Central memory CD8-positive, alpha-beta T cell (primary cell): ENCODE measurements at regions not wholly inside any gene's neighbourhood (a gene's known extent, or its start where the extent isn't known, plus 50 kb on each side); places are given as distances from the start of the nearest gene placed in this dataset.
"Not testable (repeated sequence)": the region's sequence is repeated elsewhere in the genome, so short reads cannot be mapped to it uniquely, and the experiment has no call there.

Experiments
- ATAC-seq: fragments of 150-1000 bp; cut with Tn5 transposase; replicated peaks from 2 replicates; pipeline ENCODE4 v1.10.0; 2022; ENCODE audit warnings: mild to moderate bottlenecking, moderate FRiP score, moderate number of reproducible peaks; ENCODE audit not compliant: poor library complexity, severe bottlenecking; ENCODE audit errors: extremely low read depth
- DNase-seq, 2 donors: peaks; one replicate each; pipeline ENCODE4 v3.0.0; 2021; ENCODE audit warnings: low spot score in 2 of 2
- H3K27ac Mint-ChIP-seq: one replicate; pipeline ENCODE4 v1.8.0; 2022; ENCODE audit warnings: low read depth, mild to moderate bottlenecking, moderate library complexity, mixed read lengths
- H3K27me3 Mint-ChIP-seq: one replicate; pipeline ENCODE4 v1.8.0; 2022; ENCODE audit warnings: mixed read lengths
- H3K36me3 Mint-ChIP-seq: one replicate; pipeline ENCODE4 v1.8.0; 2022; ENCODE audit warnings: mild to moderate bottlenecking, moderate library complexity, mixed read lengths; ENCODE audit not compliant: insufficient read depth
- H3K4me1 Mint-ChIP-seq: one replicate; pipeline ENCODE4 v1.8.0; 2022; ENCODE audit warnings: mixed read lengths
- H3K4me3 Mint-ChIP-seq: one replicate; pipeline ENCODE4 v1.8.0; 2022; ENCODE audit warnings: mild to moderate bottlenecking, moderate library complexity, mixed read lengths
- H3K9me3 Mint-ChIP-seq: one replicate; pipeline ENCODE4 v1.8.0; 2022; ENCODE audit warnings: mixed read lengths

DNA sequence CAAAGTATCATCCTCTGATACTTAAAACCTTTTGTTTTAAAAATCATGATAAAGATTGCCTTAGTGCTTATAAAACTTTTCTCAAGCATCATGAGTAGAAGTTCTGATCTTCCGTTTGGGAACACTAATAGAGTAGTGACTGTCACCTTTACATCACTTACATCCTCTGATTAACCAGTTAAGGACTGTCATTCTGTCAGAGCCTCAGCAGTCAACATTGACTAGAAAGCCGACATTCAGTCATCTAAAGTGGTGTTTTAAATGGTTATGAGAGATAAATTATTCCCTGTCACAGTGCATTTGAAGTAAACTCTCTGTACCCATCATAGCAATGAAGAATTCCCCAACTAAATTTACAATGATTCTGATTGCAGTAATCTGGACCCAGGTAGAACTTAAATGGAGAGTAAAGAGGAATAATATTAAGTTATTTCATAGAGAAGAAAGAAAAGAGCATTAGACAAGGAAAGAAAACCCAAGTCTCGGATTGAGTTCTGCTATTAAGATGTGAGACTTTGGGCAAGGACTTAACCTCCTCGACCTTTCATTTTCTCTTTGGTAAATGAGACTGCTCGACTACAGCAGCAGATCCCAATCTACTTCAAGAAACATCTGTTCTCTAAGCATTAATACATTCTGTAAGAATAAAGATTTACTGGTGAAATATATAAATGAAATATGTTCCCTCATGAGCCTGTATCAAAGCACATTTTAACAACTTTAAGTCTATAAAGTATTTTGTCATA lies 563.9 kb upstream of the LMO3 start:
- Mint-ChIP-seq H3K27ac (no peak overlapping the region), H3K4me1 (no peaks in the 10 kb centered on the region), H3K27me3 (no peaks in the 10 kb centered on the region), H3K9me3 (peaks cover 11% of the 10 kb centered on the region), H3K4me3 (no peak overlapping the region), H3K36me3 (no peaks in the 10 kb centered on the region)
- ATAC-seq = no peak
- DNase-seq = no peak

DNA sequence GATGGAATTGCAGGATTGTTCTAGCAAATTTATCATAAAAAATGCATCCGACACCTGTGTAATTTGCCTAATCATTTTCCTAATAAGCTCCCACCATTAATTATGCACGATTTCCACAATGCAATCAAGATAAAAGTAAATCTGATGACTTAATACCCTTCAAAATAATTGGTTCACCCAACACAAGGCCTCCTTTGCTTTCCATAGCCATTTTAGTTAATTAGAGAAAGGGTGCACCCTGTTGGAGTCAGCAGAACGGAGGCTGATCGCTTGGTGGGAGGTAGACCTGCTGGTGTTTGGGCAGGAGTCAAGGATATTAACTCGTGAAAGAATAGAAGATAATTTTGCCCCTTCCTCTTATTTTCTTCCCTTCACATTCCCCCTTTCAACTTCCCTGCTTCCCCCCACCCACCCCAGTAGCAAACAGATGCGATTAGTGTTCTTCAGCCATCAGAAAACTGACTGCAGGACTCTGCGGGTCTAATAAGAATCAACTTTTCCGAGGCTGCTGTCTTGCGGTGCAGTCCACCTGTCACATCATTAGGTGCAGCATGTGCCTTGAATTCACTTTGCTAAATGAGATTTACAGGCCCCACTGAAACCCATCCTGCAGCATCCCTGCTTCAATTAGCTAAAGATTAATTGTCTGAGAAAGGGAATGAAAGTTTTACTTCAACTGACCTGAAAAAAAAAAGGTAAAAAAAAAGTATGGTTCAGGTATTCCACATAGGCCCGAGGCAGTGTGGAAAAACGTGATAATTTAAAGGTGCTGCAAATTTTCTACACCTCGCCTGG lies 553.7 kb upstream of the LMO3 start:
- H3K36me3 Mint-ChIP-seq = no peaks in the 10 kb centered on the region
- no peaks in the 10 kb centered on the region for H3K4me1 Mint-ChIP-seq
- H3K9me3 Mint-ChIP-seq = peaks cover 13% of the 10 kb centered on the region
- ATAC-seq (no peak), DNase-seq (no peak)
- no peak overlapping the region for H3K4me3 Mint-ChIP-seq
- H3K27me3 Mint-ChIP-seq = no peaks in the 10 kb centered on the region
- no peak overlapping the region for H3K27ac Mint-ChIP-seq

DNA sequence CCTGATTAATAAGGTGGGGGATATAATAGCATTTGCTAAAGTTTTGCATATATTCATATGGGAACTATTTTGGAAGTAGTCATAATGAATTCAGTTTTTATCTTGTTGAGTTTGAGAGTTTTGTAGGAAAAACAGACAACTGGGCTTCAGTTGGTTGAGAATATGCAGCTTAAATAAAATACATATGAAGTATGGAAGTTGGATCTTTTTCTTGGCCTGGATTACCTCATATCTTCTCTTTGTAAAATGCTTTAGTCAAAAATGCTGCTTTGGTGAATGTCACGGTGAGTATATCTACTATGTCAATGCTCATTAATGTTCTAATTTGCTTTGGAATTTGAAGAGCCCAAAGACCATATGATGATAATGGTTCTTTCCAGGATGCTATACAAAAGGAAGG lies 552.2 kb upstream of the LMO3 start:
- Mint-ChIP-seq H3K4me3 (no peak overlapping the region), H3K4me1 (no peaks in the 10 kb centered on the region), H3K27me3 (no peaks in the 10 kb centered on the region), H3K36me3 (no peaks in the 10 kb centered on the region), H3K9me3 (peaks cover 13% of the 10 kb centered on the region), H3K27ac (no peak overlapping the region)
- DNase-seq (no peak), ATAC-seq (no peak)

DNA sequence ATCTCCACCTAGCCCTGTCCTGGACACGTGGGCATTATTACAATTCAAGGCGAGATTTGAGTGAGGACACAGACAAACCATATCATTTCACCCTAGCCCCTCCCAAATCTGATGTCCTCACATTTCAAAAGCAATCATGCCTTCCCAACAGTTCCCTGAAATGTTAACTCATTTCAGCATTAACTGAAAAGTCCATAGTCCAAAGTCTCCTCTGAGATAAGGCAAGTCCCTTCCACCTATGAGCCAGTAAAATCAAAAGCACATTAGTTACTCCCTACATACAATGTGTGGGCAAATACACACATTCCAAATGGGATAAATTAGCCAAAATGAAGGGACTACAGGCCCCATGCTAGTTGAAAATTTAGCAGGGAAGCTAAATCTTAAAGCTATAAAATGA lies 546.0 kb upstream of the LMO3 start:
- no peaks in the 10 kb centered on the region for H3K36me3 Mint-ChIP-seq
- H3K9me3 Mint-ChIP-seq = peaks cover 14% of the 10 kb centered on the region
- no peak overlapping the region for H3K4me3 Mint-ChIP-seq
- no peak for DNase-seq
- ATAC-seq = no peak
- H3K27ac Mint-ChIP-seq = no peak overlapping the region
- no peaks in the 10 kb centered on the region for H3K27me3 Mint-ChIP-seq
- no peaks in the 10 kb centered on the region for H3K4me1 Mint-ChIP-seq

DNA sequence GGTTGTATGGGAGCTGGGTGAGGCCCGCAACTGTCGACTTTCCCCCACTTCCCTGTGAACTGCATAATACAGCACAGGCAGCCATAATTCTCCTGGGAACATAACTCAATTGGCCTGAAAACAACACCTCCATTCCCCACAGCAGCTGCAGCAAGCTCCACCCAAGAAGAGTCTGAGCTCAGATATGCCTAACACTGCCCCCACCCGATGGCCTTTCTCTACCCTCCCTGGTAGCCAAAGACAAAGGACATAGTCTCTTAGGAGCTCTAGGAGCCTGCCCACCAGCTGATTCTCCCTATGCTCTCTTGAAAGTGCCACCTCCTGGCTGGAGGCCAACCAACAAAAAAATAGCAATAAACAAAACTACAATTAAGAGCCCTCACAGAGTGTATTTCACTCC lies 542.7 kb upstream of the LMO3 start:
- Mint-ChIP-seq H3K27ac (no peak overlapping the region), H3K36me3 (no peaks in the 10 kb centered on the region), H3K9me3 (peaks cover 14% of the 10 kb centered on the region)

DNA sequence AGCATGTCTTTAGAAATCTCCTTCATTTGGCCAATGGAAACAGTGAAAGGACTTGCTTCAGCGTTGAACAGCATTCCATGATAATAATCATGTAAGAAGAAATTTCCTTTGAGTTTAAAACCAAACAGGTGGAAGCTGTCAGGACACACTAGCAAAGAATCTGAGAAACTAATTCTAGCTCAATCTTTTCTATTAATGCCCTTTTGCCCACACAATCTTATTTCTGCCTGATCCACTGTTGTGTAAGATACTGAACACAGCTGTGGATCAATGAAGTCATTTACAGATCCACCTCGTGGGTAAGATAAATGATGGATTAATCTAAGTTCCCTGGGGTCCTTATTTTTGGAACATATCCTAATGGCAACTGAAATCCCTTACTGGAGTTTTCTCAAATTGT lies 536.9 kb upstream of the LMO3 start:
- Mint-ChIP-seq H3K36me3 (no peaks in the 10 kb centered on the region), H3K4me3 (no peak overlapping the region), H3K4me1 (no peaks in the 10 kb centered on the region), H3K9me3 (peaks cover 21% of the 10 kb centered on the region), H3K27me3 (no peaks in the 10 kb centered on the region), H3K27ac (no peak overlapping the region)
- ATAC-seq = no peak
- no peak for DNase-seq

More for the DNA sequence above, 542.7 kb upstream of the LMO3 start:
- ATAC-seq (no peak), DNase-seq (no peak)
- H3K4me3 Mint-ChIP-seq = no peak overlapping the region
- H3K4me1 Mint-ChIP-seq = no peaks in the 10 kb centered on the region
- no peaks in the 10 kb centered on the region for H3K27me3 Mint-ChIP-seq

DNA sequence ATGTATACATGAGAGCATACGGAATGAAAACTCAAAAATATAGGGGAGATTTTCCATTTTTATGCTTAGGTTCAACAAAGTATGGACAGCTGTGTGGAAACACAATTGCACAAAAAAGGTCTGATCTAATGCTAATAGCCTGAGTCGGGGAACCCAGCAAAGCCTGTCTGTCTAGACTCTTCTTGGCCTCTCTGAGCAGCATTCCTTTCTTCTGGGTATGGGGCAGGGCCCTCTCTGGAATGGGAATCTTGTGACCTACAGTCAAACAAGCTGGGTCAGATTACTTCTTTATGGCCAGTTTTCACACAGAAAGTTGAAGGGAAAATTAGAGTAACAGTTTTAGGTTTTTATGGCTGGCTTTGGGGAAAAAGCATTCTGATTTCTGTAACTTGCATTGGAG lies 534.0 kb upstream of the LMO3 start:
- DNase-seq (no peak), ATAC-seq (no peak)
- Mint-ChIP-seq H3K9me3 (peaks cover 22% of the 10 kb centered on the region), H3K27me3 (no peaks in the 10 kb centered on the region), H3K27ac (no peak overlapping the region), H3K4me1 (no peaks in the 10 kb centered on the region), H3K4me3 (no peak overlapping the region), H3K36me3 (no peaks in the 10 kb centered on the region)

DNA sequence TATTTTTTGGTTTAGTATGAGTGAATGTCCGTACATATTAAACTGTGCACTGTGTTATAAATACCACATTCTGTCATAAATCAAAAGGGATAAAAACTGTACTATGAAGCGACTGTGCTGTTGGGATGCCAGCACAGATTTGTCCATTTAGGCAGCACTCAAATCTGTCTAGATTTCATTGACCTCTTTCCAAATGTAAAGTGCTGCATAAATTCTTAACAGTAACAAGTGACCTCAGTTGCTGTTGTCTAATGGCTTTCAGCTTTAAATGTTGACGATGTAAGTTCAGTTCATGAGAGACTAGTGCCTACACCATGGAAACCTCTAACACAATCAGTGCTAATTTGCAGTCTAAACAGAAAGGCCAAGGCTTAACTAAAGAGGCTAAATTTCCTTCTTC lies 531.4 kb upstream of the LMO3 start:
- H3K27ac Mint-ChIP-seq = no peak overlapping the region
- H3K36me3 Mint-ChIP-seq = no peaks in the 10 kb centered on the region
- ATAC-seq (no peak), DNase-seq (no peak)
- H3K4me1 Mint-ChIP-seq = no peaks in the 10 kb centered on the region
- H3K9me3 Mint-ChIP-seq = peaks cover 28% of the 10 kb centered on the region
- no peaks in the 10 kb centered on the region for H3K27me3 Mint-ChIP-seq
- H3K4me3 Mint-ChIP-seq = no peak overlapping the region

DNA sequence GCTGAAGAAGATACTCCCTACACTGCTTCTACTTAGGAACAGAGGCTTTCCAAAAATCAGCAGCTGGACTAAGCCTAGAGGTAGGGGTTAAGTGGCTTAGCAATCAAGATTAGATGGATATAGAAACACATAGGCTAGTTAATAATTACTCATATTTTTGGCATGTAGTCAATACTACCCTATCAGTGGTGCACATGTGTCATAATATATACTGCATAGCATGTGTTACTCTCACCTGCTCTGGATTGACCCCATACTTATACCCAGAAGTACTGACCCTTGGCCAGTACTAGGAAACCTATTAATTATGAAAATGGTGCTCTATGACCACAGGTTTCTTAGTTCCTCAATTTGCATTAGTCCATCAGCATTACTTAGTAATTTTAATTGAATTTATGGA lies 528.4 kb upstream of the LMO3 start:
- Mint-ChIP-seq H3K9me3 (peaks cover 9% of the 10 kb centered on the region), H3K4me3 (no peak overlapping the region), H3K27me3 (no peaks in the 10 kb centered on the region), H3K36me3 (no peaks in the 10 kb centered on the region), H3K4me1 (no peaks in the 10 kb centered on the region), H3K27ac (no peak overlapping the region)
- ATAC-seq (no peak), DNase-seq (no peak)

DNA sequence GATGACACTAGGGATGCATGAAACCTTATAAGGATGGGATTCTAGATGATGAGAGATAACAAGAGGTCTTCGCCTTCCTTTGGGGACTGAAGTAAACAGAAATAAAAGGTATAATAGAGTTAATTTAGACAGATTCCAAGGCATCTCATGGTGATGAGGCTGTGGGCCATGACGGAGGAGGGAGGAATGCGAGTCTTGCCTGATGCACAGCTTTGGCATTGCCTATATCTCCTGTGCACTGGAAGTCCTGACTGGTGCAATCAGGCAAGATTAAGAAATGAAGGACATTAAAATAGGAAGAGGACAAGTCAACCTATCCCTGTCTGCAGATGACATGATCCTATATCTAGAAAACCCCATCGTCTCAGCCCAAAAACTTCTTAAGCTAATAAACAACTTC lies 526.4 kb upstream of the LMO3 start:
- H3K4me3 Mint-ChIP-seq = no peak overlapping the region
- ATAC-seq (no peak), DNase-seq (no peak)
- H3K9me3 Mint-ChIP-seq = peaks cover 13% of the 10 kb centered on the region
- H3K27me3 Mint-ChIP-seq = no peaks in the 10 kb centered on the region
- H3K36me3 Mint-ChIP-seq = no peaks in the 10 kb centered on the region
- no peak overlapping the region for H3K27ac Mint-ChIP-seq
- H3K4me1 Mint-ChIP-seq = no peaks in the 10 kb centered on the region

DNA sequence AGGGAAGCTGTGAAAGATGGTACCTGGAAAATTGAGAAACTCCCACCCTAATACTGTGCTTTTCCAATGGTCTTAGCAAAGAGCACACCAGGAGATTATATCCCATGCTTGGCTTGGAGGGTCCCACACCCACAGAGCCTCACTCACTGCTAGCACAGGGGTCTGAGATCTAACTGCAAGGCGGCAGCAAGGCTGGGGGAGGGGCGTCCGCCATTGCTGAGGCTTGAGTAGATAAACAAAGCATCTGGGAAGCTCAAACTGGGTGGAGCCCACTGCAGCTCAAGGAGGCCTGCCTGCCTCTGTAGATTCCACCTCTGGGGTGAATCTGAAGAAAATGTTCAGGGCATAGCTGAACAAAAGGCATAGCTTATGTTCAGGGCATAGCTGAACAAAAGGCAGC lies 510.6 kb upstream of the LMO3 start:
- H3K27me3 Mint-ChIP-seq, H3K4me3 Mint-ChIP-seq, ATAC-seq, H3K36me3 Mint-ChIP-seq, H3K27ac Mint-ChIP-seq, H3K4me1 Mint-ChIP-seq, DNase-seq: not testable (repeated sequence)
- H3K9me3 Mint-ChIP-seq = peaks cover 35% of the 10 kb centered on the region

DNA sequence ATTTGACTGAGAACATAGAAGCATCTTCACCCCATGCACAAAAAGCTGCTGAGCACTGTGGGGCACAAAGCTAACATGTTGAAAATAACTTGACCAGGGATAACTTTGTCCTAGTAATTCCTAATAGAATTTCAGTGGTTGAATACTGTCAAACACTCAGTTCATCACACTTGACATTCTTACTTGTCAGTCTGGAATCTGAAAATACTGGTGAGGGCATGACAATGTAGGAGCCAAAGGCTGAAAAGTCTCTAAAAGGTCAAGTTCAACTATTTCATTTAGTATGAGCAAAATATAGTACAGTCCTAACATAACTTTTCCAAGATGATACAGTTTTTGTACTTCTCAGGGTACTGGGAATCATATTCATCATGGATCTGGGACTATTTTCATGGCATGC lies 504.4 kb upstream of the LMO3 start:
- peaks cover 20% of the 10 kb centered on the region for H3K9me3 Mint-ChIP-seq
- no peak overlapping the region for H3K27ac Mint-ChIP-seq
- H3K4me1 Mint-ChIP-seq = no peaks in the 10 kb centered on the region
- DNase-seq = no peak
- no peaks in the 10 kb centered on the region for H3K27me3 Mint-ChIP-seq
- H3K36me3 Mint-ChIP-seq = no peaks in the 10 kb centered on the region
- no peak for ATAC-seq
- no peak overlapping the region for H3K4me3 Mint-ChIP-seq

DNA sequence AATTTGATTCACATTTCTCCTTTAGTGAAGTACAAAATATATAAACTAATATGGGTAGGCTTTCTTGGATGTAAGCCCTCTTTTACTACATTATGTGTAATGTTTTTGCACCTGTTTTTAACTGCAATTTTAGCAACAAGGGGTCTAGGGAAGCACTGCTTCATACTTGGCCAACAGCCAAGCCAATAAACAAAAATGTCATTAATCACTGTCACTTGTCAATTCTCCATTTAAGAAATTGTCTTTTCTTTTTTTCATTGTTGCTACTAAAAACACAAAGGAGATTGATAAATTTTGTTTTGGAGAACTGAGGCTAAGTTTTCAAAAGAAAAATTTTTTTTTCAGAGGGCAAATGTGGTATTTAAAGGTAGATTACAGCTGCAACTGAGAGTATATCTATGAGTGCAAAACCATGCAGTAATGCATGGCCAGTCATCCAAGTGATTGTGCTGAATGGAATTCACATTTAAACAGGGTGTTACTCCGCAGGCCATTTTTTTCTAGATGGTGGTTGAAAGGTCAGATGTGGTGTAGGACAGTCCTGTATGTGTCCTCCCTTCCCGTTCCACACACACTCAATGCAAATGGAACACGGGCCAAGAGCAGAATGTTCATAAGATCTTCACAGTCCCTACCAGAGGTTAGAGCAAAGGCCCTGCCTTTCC lies 503.0 kb upstream of the LMO3 start:
- no peak for DNase-seq
- ATAC-seq = no peak
- H3K36me3 Mint-ChIP-seq = no peaks in the 10 kb centered on the region
- H3K9me3 Mint-ChIP-seq = peaks cover 22% of the 10 kb centered on the region
- H3K27ac Mint-ChIP-seq = no peak overlapping the region
- H3K27me3 Mint-ChIP-seq = no peaks in the 10 kb centered on the region
- H3K4me3 Mint-ChIP-seq = no peak overlapping the region
- no peaks in the 10 kb centered on the region for H3K4me1 Mint-ChIP-seq
